Thoracic aorta (tissue), 2 donors: ENCODE measurements at regions not wholly inside any gene's neighbourhood (a gene's known extent, or its start where the extent isn't known, plus 50 kb on each side); places are given as distances from the start of the nearest gene placed in this dataset.
A peak's percentile ranks its signal among the peaks of the same experiment; 100 is the strongest.
"Not testable (repeated sequence)": the region's sequence is repeated elsewhere in the genome, so short reads cannot be mapped to it uniquely, and the experiment has no call there.

Experiments
- ATAC-seq: fragments of 150-250 bp; one replicate; pipeline ENCODE4 v1.8.0; 2017; ENCODE audit warnings: low read depth; ENCODE audit not compliant: insufficient number of reproducible peaks, low FRiP score
- DNase-seq: peaks from one replicate; pipeline ENCODE4 v3.0.0-alpha.2; 2020; ENCODE audit warnings: low spot score
- H3K27ac ChIP-seq, 2 donors: fragments of 200-600 bp; sonication (generic); 1 replicate in 1 of 2; 2 replicates in 1 of 2; pipeline ENCODE4 v1.5.1; 2016; ENCODE audit warnings: mild to moderate bottlenecking in 2 of 2, moderate library complexity in 2 of 2
- H3K27me3 ChIP-seq: fragments of 200-600 bp; sonication (generic); replicated peaks from 2 replicates; pipeline ENCODE4 v1.6.0; 2016; ENCODE audit warnings: mild to moderate bottlenecking; ENCODE audit not compliant: insufficient read depth
- H3K36me3 ChIP-seq: fragments of 200-600 bp; sonication (generic); one replicate; pipeline ENCODE4 v1.5.1; 2016
- H3K4me1 ChIP-seq, 2 donors: fragments of 200-600 bp; sonication (generic); 1 replicate in 1 of 2; 2 replicates in 1 of 2; pipeline versions ENCODE4 v1.5.1 to v1.6.0; 2016; ENCODE audit warnings: low read depth in 2 of 2, mild to moderate bottlenecking in 1 of 2; ENCODE audit not compliant: control insufficient read depth in 1 of 2
- H3K4me3 ChIP-seq: fragments of 200-600 bp; sonication (generic); 2 replicates; pipeline ENCODE4 v1.5.1; 2016; ENCODE audit warnings: mild to moderate bottlenecking
- H3K9me3 ChIP-seq: fragments of 200-600 bp; sonication (generic); 2 replicates; pipeline ENCODE4 v1.5.1; 2016
- TF ChIP-seq, protein P1 (sequence below): fragments of 200-600 bp; sonication (generic); IDR thresholded peaks from one replicate; pipeline ENCODE4 v1.5.1; 2019; ENCODE audit warnings: antibody characterized with exemption

DNA sequence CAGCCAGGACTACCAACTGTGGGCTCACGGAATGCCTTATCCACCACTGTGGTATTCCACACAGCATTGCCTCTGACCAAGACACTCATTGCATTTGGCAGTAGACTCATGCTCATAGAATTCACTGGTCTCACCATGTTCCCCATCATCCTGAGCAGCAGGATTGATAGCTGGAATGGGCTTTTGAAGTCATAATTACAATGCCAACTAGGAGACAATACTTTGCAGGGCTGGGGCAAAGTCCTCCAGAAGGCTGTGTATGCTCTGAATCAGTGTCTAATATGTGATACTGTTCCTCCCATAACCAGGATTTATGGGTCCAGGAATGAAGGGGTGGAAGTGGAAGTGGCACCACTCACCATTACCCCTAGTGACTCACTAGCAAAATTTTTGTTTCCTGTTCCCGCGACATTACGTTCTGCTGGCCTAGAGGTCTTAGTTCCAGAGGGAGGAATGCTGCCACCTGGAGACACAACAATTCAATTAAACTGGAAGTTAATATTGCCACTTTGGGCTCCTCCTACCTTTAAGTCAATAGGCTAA is 58.6 kb upstream of the CCDC80 start:
- H3K27me3 ChIP-seq = peaks cover 4% of the 10 kb centered on the region
- H3K4me3 ChIP-seq = no peak overlapping the region
- DNase-seq (no peak), ATAC-seq (no peak)
- no peak overlapping the region for H3K27ac ChIP-seq
- TF ChIP-seq, protein P1, sequence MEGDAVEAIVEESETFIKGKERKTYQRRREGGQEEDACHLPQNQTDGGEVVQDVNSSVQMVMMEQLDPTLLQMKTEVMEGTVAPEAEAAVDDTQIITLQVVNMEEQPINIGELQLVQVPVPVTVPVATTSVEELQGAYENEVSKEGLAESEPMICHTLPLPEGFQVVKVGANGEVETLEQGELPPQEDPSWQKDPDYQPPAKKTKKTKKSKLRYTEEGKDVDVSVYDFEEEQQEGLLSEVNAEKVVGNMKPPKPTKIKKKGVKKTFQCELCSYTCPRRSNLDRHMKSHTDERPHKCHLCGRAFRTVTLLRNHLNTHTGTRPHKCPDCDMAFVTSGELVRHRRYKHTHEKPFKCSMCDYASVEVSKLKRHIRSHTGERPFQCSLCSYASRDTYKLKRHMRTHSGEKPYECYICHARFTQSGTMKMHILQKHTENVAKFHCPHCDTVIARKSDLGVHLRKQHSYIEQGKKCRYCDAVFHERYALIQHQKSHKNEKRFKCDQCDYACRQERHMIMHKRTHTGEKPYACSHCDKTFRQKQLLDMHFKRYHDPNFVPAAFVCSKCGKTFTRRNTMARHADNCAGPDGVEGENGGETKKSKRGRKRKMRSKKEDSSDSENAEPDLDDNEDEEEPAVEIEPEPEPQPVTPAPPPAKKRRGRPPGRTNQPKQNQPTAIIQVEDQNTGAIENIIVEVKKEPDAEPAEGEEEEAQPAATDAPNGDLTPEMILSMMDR = no peak
- no peaks in the 10 kb centered on the region for H3K36me3 ChIP-seq
- no peaks in the 10 kb centered on the region for H3K9me3 ChIP-seq
- H3K4me1 ChIP-seq = peaks cover 0 to 4% of the 10 kb centered on the region in 2 donors

DNA sequence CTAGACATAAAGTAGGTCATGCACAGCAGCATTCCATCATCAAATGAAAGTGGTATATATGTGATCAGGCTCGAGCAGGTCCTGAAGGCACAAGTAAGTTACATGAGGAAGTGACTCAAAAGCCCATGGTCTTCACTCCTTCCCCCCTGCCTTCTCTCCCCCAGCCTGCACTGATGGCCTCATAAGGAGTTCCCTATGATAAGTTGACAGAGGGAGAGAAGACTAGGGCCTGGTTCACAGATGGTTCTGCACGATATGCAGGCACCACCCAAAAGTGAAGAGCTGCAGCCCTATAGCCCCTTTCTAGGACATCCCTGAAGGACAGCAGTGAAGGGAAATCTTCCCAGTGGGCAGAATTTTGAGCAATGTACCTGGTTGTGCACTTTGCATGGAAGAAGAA is 57.5 kb upstream of the CCDC80 start:
- not testable (repeated sequence) for H3K27ac ChIP-seq, H3K27me3 ChIP-seq, H3K36me3 ChIP-seq, H3K4me3 ChIP-seq, H3K9me3 ChIP-seq, H3K4me1 ChIP-seq, ATAC-seq, DNase-seq

DNA sequence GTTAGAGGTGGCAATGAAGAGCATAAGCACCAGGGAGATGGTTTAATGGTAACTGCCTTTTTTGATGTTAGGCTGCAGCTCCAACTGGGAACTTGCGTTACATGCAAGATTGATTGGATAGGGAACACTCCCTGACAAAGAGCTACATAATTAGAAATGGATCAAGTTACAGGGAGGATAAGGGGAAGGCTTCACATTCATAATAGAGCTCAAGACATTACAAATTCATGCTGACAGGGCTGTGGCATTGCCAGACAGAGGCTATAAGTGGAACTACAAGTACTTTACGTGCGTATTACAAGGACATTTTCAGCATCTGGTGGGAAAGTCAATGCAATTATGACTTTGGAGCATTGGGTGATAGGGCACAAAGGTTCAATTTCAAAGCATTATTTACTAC is 55.3 kb upstream of the CCDC80 start:
- not testable (repeated sequence) for ATAC-seq, DNase-seq, H3K9me3 ChIP-seq, H3K27me3 ChIP-seq, H3K4me1 ChIP-seq, H3K36me3 ChIP-seq, H3K4me3 ChIP-seq, H3K27ac ChIP-seq

DNA sequence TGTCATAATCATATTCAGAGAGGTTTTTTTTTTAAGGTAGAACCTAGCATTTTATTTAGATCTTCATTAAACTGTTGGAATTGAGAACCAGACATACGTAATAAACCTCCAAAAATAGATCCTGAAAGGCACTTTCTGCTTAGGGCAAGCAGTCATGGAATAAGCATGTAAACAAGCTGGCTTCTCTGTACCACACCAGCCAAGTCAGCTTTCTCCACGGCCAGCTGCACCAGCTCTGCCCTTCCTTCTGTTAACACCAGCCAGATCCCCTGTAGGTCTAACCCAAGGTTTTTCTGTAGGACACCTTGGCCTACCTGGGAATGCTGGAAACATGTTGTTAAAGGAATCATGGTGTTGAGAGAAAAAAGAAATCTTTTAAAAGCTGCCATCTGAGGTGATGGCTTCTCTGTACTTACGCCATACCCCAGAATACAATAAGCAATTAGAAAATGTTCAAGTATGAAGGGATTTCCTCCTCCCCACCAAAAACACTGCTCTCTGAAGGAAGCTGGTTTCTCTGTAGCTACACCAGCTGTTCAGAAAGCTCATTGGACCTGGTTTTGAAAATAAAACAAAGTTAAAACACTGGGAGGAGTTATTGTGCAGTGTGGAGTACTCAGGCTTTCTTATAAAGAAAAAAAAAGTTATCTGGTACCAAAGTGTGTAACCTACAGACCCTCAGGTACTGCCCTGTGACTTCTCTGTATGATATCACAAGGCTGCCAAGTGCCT is 54.6 kb upstream of the CCDC80 start:
- not testable (repeated sequence) for H3K27me3 ChIP-seq, H3K36me3 ChIP-seq, H3K9me3 ChIP-seq, H3K4me1 ChIP-seq, H3K4me3 ChIP-seq, DNase-seq, ATAC-seq
- H3K27ac ChIP-seq = peak overlapping the region in 1 of 2 donors; percentile 20

DNA sequence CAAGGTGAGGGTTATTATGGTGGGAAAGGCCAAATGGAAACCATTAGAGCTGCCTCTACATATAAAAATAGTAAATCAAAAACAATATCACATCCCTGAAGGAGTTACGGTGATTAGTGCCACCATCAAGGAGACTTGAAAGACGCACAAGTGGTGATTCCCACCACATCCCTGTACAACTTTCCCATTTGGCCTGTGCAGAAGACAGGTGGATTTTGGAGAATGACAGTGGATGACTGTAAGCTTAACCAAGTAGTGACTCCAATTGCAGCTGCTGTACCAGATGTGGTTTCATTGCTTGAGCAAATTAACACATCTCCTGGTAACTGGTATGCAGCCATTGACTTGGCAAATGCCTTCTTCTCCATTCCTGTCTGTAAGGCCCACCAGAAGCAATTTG is 54.0 kb upstream of the CCDC80 start:
- H3K27me3 ChIP-seq, H3K36me3 ChIP-seq, H3K27ac ChIP-seq, H3K4me1 ChIP-seq, DNase-seq, ATAC-seq, H3K4me3 ChIP-seq, H3K9me3 ChIP-seq: not testable (repeated sequence)

DNA sequence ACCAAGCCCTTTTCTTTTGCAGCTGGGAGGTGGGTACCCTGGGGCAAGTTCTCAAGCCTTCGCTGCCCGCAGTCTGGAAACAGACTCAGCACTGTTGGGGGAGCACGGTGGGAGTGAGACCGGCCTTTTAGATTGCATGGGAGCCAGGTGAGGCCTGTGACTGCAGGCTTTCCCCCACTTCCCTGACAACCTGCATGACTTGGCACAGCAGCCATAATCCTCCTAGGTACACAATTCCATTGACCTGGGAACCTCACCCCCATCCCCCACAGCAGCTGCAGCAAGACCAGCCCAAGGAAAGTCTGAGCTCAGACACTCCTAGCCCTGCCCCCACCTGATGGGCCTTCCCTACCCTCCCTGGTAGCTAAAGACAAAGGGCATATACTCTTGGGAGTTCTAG is 52.2 kb upstream of the CCDC80 start:
- H3K4me3 ChIP-seq = no peak overlapping the region
- H3K4me1 ChIP-seq = peaks cover 4 to 7% of the 10 kb centered on the region in 2 donors
- no peaks in the 10 kb centered on the region for H3K9me3 ChIP-seq
- no peak for ATAC-seq
- H3K27me3 ChIP-seq = no peaks in the 10 kb centered on the region
- no peaks in the 10 kb centered on the region for H3K36me3 ChIP-seq
- DNase-seq = no peak
- no peak overlapping the region for H3K27ac ChIP-seq
- TF ChIP-seq, protein P1 = no peak
